GM19395 (cell line): ENCODE measurements at regions not wholly inside any gene's neighbourhood (a gene's known extent, or its start where the extent isn't known, plus 50 kb on each side); places are given as distances from the start of the nearest gene placed in this dataset.

Experiments used
- ATAC-seq: cut with Tn5 transposase; IDR thresholded peaks from one replicate; pipeline ENCODE4 v1.9.1; 2021; ENCODE audit warnings: mild to moderate bottlenecking, moderate library complexity; ENCODE audit not compliant: unreplicated experiment

DNA sequence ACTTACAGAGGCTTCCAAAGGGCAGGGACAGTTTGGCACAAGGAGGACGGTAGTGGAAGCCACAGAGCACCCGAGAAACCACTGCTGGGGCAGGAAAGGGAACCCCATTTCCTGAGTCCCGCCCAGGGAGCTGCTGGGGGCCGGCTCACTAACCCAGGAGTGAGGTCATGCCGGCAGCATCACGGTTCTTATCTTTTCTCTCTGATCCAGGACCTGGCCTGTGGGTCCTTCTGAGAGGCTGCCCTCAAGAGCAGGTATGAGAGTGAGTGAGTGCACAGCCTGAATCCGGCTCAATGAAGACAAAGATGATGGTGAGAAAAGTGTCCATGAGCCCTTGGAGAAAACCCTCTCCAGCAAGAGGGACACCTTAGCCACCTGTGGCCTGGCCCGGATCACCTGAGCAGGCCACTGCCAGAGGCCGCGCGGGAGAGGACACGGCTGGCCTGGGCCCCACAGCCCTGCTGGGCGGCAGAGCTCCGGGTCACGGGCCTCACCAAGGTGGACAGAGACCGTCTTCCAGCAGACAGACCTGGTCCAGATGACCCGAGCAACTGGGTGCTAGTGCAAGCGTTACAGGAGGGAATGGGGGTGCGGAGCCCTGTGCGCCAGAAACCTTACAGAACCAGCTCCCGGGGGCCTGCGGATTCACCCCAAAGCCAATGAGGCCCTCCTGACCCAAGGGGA lies 94.9 kb downstream of the RIPK4 start:
- ATAC-seq, result no peak

DNA sequence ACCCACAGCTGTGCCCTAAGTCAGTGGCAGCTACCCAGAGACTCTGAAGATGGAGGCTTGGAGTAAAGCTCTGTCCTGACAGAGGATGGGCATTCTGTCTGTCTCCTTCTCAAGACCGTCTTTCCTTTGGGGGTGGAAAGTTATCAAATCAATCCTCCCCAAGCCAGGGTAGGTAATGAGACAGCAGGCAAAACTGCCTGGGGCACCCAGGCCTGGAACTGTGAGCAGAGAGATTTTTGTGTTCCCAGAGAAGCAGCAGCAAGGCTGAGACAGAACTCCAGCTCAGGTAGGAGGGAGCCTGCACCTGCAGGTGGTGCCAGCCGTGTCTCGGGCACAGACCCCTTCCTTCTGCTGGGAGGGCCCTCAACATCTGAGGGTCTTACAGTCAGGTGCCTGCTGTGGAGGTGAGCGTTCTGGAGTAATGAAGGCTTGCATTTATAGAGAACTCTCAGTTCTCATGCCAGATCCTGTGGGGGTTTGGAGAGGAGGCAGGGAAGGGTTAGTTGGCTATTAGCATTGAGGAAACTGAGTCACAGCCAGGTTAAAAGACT lies 95.6 kb downstream of the RIPK4 start:
- no peak for ATAC-seq

GRCh38 chr21:41670056-41670805 lies 96.6 kb downstream of the RIPK4 start:
- no peak for ATAC-seq

DNA sequence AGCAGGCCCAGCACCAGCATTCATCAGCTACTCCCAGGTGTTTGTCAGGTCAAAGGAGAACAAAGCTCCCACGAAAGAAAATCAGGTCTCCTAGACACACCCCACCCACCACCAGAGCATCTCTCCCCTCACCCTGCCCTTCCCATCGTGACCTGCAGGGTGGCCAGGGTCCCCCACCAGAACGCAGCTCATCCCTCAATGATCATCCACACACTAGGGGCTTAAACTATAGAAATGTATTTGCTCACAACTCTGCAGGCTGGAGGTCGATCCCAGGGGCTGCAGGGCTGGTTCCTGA lies 97.4 kb downstream of the RIPK4 start:
- ATAC-seq, result no peak

GRCh38 chr21:41668686-41669532 lies 97.9 kb downstream of the RIPK4 start:
- ATAC-seq, result no peak

DNA sequence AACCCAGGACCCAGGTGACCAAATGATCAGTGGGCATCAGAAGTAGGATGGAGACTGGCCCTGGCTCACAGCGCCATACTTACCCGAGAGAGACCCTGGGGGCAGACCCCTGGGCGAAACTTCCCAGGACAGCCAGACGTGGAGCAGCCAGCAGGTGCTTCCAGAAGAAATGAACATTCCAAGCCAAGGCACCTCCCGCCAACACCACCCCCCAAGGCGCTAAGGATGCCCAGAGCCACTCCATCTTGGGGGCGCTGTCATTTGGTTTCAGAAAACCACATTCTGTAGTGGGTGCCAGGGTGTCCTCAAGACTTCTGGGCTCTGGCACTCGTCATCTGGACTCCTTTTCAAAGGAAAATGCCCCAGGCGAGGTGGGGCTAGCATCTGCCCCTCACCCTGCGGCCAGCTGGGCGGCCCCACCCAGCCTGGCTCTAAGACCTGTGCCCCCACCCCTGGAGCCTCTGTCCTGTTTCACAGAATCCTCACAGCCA lies 98.8 kb downstream of the RIPK4 start:
- no peak for ATAC-seq

DNA sequence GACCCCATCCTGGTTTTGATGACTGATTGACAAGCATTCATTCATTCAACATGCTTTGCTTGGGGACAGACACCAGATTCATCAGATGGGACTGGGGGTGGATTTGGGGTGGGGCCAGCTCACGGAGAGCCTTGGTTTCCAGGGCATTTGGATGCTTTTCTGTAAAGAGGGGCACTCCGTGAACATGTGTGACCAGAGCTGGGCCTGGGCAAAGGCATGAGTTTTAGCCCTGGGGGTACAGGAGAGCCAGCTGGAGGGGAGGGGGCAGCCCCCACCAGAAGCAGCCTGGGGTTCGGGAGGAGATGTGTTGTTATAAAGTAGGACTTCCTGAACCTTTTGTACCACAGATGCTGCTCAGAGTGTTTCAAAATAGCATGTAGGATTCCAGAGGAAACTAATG lies 99.7 kb downstream of the RIPK4 start:
- ATAC-seq, result no peak

DNA sequence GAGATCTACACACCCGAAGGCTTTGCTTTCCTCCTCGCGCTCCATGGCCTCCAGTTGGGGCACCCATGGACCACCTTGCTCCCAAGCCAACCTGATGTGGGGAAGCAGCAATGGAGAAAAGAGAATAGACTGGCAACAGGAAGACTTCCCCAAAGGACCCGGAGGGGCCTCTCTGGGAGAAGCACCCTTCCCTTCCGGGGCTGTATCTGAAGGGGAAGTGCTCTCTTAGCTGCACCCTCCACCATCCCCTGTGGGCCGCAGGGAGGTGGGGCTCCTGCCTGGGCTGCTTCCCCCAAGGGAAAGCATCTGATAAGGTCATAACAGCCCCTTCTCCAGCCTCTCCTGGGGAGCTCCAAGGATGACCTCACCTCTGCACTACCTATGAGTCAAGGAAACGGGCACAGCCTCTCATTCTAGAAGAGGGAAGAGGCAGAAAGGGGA lies 100.2 kb downstream of the RIPK4 start:
- ATAC-seq, result no peak

DNA sequence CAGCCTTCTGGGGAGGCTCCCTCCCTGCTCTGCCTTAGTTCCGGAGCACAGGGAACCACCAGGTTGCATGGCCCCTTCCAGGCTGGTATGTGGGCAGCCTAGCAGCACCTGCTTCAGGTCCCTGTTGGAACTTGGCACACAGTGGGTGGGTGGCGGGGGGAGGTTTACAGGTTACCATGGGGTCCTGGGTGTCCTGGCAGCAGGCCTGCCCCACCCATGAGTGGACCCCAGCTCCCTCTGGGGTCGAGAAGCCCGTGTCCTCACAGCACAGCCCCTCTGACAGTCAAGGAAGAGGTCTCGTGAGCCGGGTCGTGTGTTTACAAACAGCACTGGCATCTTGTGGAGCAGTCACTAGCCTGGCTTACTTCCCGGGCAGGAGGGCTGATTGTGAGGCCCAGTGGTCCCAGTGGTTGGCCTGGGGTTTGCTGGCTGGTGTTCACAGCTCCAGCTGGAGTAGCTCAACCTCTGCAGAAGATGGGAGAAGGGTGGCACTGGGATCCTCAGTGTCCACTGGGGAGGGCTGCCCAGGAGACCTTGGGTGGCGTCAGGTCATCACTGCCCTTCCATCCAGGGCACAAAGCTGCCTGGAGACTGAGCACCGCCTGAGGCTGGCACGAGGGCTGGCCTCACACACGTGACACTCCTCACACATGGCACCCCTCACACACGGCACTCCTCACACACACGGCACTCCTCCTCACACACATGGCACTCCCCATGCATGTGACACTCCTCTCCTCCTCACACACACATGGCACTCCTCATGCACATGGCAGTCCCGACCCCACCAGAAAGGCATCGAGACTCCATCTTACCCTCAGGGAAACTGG lies 100.9 kb downstream of the RIPK4 start:
- ATAC-seq, result no peak

GRCh38 chr21:41664881-41665765 lies 101.7 kb downstream of the RIPK4 start:
- ATAC-seq, result no peak

GRCh38 chr21:41663805-41664788 lies 102.8 kb downstream of the RIPK4 start:
- no peak for ATAC-seq

DNA sequence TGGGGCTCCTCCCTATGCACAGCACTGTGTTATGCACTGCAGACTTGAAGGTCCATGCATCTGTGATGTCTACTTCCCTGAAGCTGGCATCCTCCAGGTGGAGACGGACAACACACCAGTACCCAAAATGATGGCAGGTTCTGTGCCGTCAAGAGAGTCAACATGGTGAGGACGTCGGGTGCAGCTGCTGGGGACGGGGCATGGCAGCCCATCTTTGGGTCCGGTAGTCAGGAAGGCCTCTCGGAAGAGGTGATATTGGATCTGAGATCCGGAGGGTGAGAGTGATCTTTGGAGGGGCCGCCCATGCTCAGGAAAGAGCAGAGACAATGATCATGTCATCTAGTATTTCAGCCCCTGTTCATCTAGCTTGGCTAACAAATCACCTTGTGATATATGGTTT lies 104.1 kb downstream of the RIPK4 start:
- no peak for ATAC-seq

DNA sequence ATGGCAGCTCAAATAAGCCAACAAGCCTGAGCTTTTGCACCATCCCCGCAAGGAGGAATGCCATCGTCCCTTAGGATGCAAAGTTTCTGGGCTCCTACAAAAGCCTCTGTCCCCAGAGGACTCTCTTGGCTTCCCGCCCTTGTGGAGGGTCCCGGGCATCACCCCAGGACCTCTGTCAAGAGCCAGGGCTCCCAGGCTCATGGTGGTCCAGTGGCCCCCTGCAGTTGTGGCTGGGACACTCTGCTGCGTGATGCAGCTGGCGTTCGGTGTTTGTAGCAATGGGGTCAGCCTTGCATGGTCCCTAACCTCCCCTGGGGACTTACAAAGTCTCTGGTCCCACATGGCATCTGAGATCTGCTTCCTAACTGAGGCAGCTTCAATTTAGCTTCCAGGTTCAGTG lies 104.7 kb downstream of the RIPK4 start:
- ATAC-seq, result no peak

DNA sequence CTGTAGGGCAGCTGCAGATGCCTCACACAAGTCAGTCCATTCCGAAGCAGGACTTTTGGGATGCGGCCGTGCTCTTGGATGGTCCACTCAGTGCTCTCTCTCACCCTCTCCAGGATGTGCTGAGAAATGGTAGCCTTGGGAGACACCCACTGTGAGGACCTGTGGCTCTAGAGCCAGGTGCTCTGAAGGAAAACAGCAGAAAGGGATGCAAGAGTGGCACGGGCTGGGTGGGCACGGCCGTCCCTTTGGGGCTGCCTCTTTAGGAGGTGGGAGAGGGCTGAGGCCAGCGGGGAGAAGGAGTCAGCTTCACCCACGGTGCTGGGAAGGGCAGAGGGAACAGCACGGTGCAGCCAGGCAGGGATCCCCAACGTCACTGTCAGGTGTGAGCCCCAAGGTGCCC lies 106.1 kb downstream of the RIPK4 start:
- no peak for ATAC-seq

DNA sequence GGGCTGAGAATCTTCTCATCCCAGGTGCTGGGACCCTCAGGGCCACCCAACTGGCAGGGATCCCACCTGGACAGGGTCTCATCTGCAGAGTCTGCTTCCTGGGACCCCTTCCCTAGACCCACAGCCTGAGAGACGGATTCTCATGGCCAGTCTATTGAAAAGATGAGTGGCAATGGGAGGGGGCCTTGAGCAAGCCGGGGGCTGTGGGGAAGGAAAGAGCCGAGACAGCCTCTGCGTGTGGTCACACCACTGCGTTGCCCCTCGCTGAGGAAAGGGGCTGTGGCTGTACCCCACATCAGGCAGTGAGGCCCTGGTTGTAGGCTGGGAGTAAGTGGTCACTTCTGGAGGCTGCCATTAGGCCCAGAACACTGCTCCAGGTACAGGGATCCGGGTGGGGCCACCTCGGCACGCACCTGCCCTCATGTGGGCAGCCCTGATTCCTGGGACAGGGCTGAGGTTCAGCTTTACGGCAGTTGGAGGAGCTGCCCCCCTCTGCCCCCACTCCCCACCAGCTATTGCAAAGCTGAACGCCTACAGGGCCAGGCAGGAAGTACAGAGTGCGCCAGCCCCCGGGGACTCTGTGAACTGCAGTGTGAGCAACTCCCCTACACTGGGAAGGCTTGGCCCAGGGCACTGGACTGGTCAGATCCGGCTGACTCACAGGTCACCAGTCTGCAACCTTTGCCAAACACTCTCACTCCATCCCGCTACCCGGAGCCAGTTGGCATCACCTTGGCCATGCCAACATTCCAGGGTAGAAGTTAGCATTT lies 106.9 kb downstream of the RIPK4 start:
- ATAC-seq, result no peak

DNA sequence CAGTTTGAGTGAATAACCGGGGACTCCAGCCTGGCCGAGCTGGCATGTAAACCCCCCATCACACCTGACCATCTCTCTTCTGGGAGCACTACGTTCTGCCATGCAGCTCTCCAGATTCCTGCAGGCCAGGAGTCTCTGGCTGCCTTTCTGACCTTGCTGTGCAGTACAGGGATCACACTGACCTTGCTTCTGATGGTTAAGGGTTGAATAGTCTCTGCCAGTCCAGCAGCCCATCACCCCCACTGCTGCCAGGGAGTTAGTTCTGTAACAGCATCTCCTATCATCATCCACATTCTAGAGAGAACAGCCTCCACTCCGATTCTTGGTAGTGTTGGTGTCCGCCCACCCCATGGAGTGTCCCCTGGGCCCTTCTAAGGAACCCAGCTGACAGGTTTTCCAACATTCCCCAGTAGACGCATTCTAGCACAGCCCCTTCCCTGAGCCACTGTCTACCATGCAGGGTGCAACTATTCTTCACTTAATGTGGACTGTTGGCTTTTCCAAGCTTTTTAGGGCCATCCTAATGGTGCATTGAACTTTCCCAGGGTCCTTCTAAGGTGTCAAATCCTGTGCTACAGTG lies 109.8 kb downstream of the RIPK4 start:
- ATAC-seq, result no peak

DNA sequence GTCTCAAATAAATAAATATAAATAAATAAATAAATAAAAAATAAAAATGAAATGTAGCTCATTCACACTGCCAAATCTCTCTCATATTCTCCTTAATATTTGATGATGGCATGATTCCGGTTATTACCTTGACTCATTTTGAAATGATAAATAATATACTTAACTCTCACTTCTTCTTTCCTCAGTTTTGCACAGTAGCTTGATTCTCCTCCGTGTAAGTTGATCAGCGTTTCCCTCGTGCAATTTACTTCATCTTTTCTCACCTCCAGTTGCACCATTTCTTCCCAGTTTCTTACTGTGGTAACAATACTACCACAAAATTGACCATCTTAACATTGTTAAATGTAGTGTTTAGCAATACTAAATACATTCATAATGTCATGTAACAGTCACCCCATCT lies 111.6 kb downstream of the RIPK4 start:
- no peak for ATAC-seq
